Neural progenitor cell (in vitro differentiated cells): ENCODE measurements at regions not wholly inside any gene's neighbourhood (a gene's known extent, or its start where the extent isn't known, plus 50 kb on each side); places are given as distances from the start of the nearest gene placed in this dataset.

Experiments
- DNase-seq: peaks from one replicate; pipeline ENCODE4 v3.0.0-alpha.2; 2016; ENCODE audit warnings: low spot score
- H2AFZ ChIP-seq: fragments of 200-600 bp; sonication (generic); replicated peaks from 2 replicates; pipeline ENCODE4 v1.6.1; 2016; ENCODE audit warnings: antibody characterized with exemption
- H3F3A ChIP-seq: fragments of 200-600 bp; sonication (generic); 2 replicates; pipeline ENCODE4 v1.6.1; 2016; ENCODE audit warnings: antibody characterized with exemption, low read depth
- H3K27ac ChIP-seq: fragments of 200-600 bp; sonication (generic); 2 replicates; pipeline ENCODE4 v1.5.1; 2016; ENCODE audit warnings: mild to moderate bottlenecking
- H3K27me3 ChIP-seq: fragments of 200-600 bp; sonication (generic); 2 replicates; pipeline ENCODE4 v1.6.1; 2016; ENCODE audit warnings: mild to moderate bottlenecking, moderate library complexity
- H3K36me3 ChIP-seq: fragments of 200-600 bp; sonication (generic); 2 replicates; pipeline ENCODE4 v1.5.1; 2016
- H3K4me1 ChIP-seq: fragments of 200-600 bp; sonication (generic); 2 replicates; pipeline ENCODE4 v1.6.1; 2016; ENCODE audit warnings: mixed run types
- H3K4me2 ChIP-seq: fragments of 200-600 bp; sonication (generic); 2 replicates; pipeline ENCODE4 v1.6.1; 2016
- H3K4me3 ChIP-seq: fragments of 200-600 bp; sonication (generic); 2 replicates; pipeline ENCODE4 v1.5.1; 2016
- H3K79me2 ChIP-seq: fragments of 200-600 bp; sonication (generic); 2 replicates; pipeline ENCODE4 v1.6.1; 2016; ENCODE audit warnings: low read depth
- H3K9ac ChIP-seq: fragments of 200-600 bp; sonication (generic); 2 replicates; pipeline ENCODE4 v1.6.1; 2016
- H3K9me3 ChIP-seq: fragments of 200-600 bp; sonication (generic); 2 replicates; pipeline ENCODE4 v1.5.1; 2016; ENCODE audit warnings: low read depth
- H4K20me1 ChIP-seq: fragments of 200-600 bp; sonication (generic); 2 replicates; pipeline ENCODE4 v1.6.1; 2016; ENCODE audit warnings: low read depth
- H3K27ac Mint-ChIP-seq: 3 replicates; pipeline ENCODE4 v1.8.0; 2021; ENCODE audit warnings: mixed read lengths
- H3K27me3 Mint-ChIP-seq: 2 replicates; pipeline ENCODE4 v1.8.0; 2022; ENCODE audit warnings: low read depth, mild to moderate bottlenecking, inconsistent platforms, moderate library complexity, mixed read lengths; ENCODE audit not compliant: insufficient read depth
- H3K36me3 Mint-ChIP-seq: 3 replicates; pipeline ENCODE4 v1.8.0; 2021; ENCODE audit warnings: mixed read lengths
- H3K4me1 Mint-ChIP-seq: 3 replicates; pipeline ENCODE4 v1.8.0; 2021; ENCODE audit warnings: mixed read lengths
- H3K4me3 Mint-ChIP-seq: 3 replicates; pipeline ENCODE4 v1.8.0; 2021; ENCODE audit warnings: mild to moderate bottlenecking, moderate library complexity, mixed read lengths
- H3K9me3 Mint-ChIP-seq: 3 replicates; pipeline ENCODE4 v1.8.0; 2020; ENCODE audit warnings: mixed read lengths
- EZH2 ChIP-seq: fragments of 200-600 bp; sonication (generic); IDR thresholded peaks from 2 replicates; pipeline ENCODE4 v1.6.1; 2017; ENCODE audit warnings: antibody characterized with exemption, mild to moderate bottlenecking, moderate library complexity
- EZH2phosphoT487 ChIP-seq: fragments of 200-600 bp; sonication (generic); IDR thresholded peaks from 2 replicates; pipeline ENCODE4 v1.6.1; 2017; ENCODE audit warnings: antibody characterized with exemption
- TF ChIP-seq, protein P1 (sequence below): fragments of 200-600 bp; sonication (generic); IDR thresholded peaks from 2 replicates; pipeline ENCODE4 v1.5.1; 2017; ENCODE audit warnings: antibody characterized with exemption, mild to moderate bottlenecking

DNA sequence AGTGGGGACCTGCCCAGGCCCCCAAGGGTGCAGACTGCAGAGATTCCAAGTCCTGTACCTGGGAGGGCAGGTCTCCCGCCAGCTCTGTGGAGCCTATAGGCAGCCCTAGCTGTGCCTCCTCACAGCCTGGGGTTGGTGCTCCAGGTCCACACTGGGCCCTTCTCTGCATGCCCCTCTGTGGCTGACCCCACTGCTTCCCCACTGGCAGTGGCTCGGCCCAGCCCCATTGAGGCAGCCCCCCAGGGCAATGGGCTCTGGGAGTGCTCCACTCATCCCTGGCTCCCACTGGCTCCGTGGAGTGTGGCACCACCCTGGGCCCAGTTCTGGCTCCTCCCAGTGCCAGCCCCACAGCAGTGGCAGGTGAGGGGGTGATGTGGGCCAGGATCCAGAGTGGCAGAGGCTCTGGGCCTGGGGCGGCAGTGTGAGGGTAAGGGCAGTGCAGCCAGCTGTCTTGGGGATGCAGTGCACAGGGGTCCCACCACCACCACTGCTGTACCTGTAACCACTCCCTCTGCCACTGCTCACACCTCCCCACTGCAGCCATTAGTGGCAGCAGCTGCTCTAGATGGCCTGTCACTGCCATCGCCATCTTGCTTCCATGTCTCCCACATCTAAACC is 312.2 kb downstream of the GPM6A start:
- Histone ChIP-seq H3K27ac (no peak overlapping the region), H3K4me1 (no peaks in the 10 kb centered on the region), H3K27me3 (no peaks in the 10 kb centered on the region), H2AFZ (no peak overlapping the region), H3K79me2 (no peaks in the 10 kb centered on the region), H3K4me3 (no peak overlapping the region), H3K9ac (no peak overlapping the region), H3F3A (no peaks in the 10 kb centered on the region), H3K9me3 (no peaks in the 10 kb centered on the region), H4K20me1 (no peaks in the 10 kb centered on the region), H3K4me2 (no peak overlapping the region), H3K36me3 (no peaks in the 10 kb centered on the region)
- H3K27ac Mint-ChIP-seq: no peak overlapping the region
- H3K9me3 Mint-ChIP-seq: no peaks in the 10 kb centered on the region
- no peak for DNase-seq
- TF ChIP-seq EZH2phosphoT487 (no peak), EZH2 (no peak)
- TF ChIP-seq, protein P1, sequence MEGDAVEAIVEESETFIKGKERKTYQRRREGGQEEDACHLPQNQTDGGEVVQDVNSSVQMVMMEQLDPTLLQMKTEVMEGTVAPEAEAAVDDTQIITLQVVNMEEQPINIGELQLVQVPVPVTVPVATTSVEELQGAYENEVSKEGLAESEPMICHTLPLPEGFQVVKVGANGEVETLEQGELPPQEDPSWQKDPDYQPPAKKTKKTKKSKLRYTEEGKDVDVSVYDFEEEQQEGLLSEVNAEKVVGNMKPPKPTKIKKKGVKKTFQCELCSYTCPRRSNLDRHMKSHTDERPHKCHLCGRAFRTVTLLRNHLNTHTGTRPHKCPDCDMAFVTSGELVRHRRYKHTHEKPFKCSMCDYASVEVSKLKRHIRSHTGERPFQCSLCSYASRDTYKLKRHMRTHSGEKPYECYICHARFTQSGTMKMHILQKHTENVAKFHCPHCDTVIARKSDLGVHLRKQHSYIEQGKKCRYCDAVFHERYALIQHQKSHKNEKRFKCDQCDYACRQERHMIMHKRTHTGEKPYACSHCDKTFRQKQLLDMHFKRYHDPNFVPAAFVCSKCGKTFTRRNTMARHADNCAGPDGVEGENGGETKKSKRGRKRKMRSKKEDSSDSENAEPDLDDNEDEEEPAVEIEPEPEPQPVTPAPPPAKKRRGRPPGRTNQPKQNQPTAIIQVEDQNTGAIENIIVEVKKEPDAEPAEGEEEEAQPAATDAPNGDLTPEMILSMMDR: no peak
- H3K4me3 Mint-ChIP-seq: no peak overlapping the region
- no peaks in the 10 kb centered on the region for H3K4me1 Mint-ChIP-seq
- H3K36me3 Mint-ChIP-seq: no peaks in the 10 kb centered on the region
- H3K27me3 Mint-ChIP-seq: peaks cover 2% of the 10 kb centered on the region

DNA sequence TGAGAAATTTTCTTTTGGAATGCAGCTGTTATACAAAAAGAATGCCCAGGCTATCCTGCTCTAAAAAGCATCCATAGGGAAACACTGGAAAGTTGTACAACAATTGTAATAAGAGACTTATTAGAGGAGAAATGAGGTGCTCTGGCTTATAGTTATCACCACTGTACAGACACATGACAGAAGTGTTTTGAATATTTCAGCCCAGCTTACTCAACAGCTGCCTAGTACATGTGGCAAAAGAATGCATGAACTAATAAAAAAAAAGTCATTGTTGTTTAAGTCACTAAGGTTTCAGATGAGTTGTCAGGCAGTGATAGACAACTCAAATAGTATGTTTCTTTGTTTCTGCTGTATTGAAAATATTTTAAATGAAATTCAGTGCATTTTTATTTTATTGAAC is 307.7 kb downstream of the GPM6A start:
- Histone ChIP-seq H3K36me3 (no peaks in the 10 kb centered on the region), H3K9ac (no peak overlapping the region), H3K4me2 (no peak overlapping the region), H3K4me1 (no peaks in the 10 kb centered on the region), H3F3A (no peaks in the 10 kb centered on the region), H3K27me3 (no peaks in the 10 kb centered on the region), H2AFZ (no peak overlapping the region), H3K9me3 (no peaks in the 10 kb centered on the region), H3K27ac (no peak overlapping the region), H4K20me1 (no peaks in the 10 kb centered on the region), H3K4me3 (no peak overlapping the region), H3K79me2 (no peaks in the 10 kb centered on the region)
- Mint-ChIP-seq H3K4me1 (no peaks in the 10 kb centered on the region), H3K27me3 (peaks cover 6% of the 10 kb centered on the region), H3K27ac (no peak overlapping the region), H3K4me3 (no peak overlapping the region), H3K36me3 (no peaks in the 10 kb centered on the region), H3K9me3 (peaks cover 4% of the 10 kb centered on the region)
- DNase-seq: no peak
- no peak for TF ChIP-seq EZH2phosphoT487
- TF ChIP-seq, protein P1: no peak
- no peak for TF ChIP-seq EZH2

DNA sequence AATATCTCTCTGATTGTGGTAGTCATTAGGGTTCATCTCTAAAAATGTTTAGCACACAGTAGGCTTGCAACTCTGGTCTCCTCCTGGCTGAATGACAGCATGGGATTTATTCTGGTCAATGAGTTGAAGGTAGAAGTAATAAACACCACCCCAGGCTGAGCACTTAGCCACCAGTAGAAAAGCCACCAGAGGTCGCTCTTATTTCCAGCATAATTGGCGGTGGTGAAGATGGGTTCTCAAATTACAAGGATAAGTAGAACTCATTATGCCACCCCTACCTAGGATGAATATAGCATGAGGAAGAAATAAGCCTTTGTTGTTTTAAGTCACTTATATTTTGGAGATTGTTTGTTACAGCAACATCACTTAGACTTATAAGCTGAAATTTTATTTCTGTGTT is 302.7 kb downstream of the GPM6A start:
- Histone ChIP-seq H3K79me2 (no peaks in the 10 kb centered on the region), H3F3A (no peaks in the 10 kb centered on the region), H3K4me1 (no peaks in the 10 kb centered on the region), H4K20me1 (no peaks in the 10 kb centered on the region), H3K36me3 (no peaks in the 10 kb centered on the region), H3K27ac (no peak overlapping the region), H3K9ac (no peak overlapping the region), H3K4me2 (no peak overlapping the region), H3K9me3 (no peaks in the 10 kb centered on the region), H3K4me3 (no peak overlapping the region), H3K27me3 (no peaks in the 10 kb centered on the region), H2AFZ (no peak overlapping the region)
- Mint-ChIP-seq H3K27me3 (peaks cover 4% of the 10 kb centered on the region), H3K27ac (no peak overlapping the region), H3K4me1 (peaks cover 2% of the 10 kb centered on the region), H3K9me3 (peaks cover 4% of the 10 kb centered on the region), H3K4me3 (no peak overlapping the region), H3K36me3 (no peaks in the 10 kb centered on the region)
- TF ChIP-seq, protein P1: peak; percentile 54
- TF ChIP-seq EZH2phosphoT487: no peak
- DNase-seq: peak; percentile 39
